SJCRH30 (cell line): ENCODE measurements at regions not wholly inside any gene's neighbourhood (a gene's known extent, or its start where the extent isn't known, plus 50 kb on each side); places are given as distances from the start of the nearest gene placed in this dataset.

ENCODE experiments used
- DNase-seq, 2 experiments: peaks; one replicate each; pipeline ENCODE4 v3.0.0-alpha.2; 2015 to 2020
- H3K27ac ChIP-seq: fragments of 250-450 bp; sonication (Bioruptor Pico); 2 replicates; pipeline ENCODE4 v1.5.1; 2020; ENCODE audit warnings: mild to moderate bottlenecking, moderate library complexity
- H3K27me3 ChIP-seq: fragments of 250-450 bp; sonication (Bioruptor Pico); 2 replicates; pipeline ENCODE4 v1.5.1; 2020; ENCODE audit warnings: mild to moderate bottlenecking, moderate library complexity
- H3K36me3 ChIP-seq: fragments of 250-450 bp; sonication (Bioruptor Pico); 2 replicates; pipeline ENCODE4 v1.5.1; 2020; ENCODE audit warnings: mild to moderate bottlenecking, moderate library complexity
- H3K4me1 ChIP-seq: fragments of 250-450 bp; sonication (Bioruptor Pico); 2 replicates; pipeline ENCODE4 v1.5.1; 2020; ENCODE audit warnings: mild to moderate bottlenecking, moderate library complexity
- H3K4me3 ChIP-seq: fragments of 250-450 bp; sonication (Bioruptor Pico); 2 replicates; pipeline ENCODE4 v1.5.1; 2020; ENCODE audit warnings: mild to moderate bottlenecking, moderate library complexity
- H3K9me3 ChIP-seq: fragments of 250-450 bp; sonication (Bioruptor Pico); replicated peaks from 2 replicates; pipeline ENCODE4 v1.5.1; 2020; ENCODE audit warnings: mild to moderate bottlenecking, moderate library complexity

DNA sequence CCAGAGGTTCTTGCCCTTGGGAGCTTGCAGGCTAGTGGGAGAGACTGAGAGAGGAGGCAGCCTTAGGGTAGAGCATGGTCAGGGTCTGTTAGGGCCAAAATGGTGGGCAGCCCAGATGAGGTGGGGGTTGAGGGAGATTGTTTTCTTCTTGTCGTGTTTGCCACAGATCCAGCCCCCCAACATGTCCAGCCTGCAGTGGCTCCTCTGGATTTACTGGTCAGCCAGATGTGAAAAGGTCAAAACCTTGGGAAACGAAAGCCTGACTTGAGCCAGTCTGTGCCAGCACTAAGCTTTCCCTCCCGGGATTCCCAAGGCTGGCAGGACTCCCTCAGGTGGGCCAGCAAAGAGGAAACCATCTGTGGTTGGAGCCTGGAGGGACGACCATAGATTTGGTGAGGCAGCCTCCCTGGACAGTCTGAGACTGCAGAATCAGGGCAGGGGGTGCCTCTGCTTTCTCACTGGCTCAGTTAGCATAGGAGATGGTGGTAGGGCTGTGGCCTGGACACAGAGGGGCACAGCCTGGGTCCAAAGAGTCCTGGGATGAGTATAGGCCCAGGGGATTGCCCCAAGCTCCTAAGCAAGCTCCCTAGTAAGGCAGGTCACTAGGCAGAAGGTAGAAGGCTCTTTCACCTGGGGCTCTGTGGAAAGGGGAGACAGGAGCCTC lies 51.2 kb upstream of the PRR23C start:
- Histone ChIP-seq H3K9me3 (no peaks in the 10 kb centered on the region), H3K27ac (no peak overlapping the region), H3K36me3 (no peaks in the 10 kb centered on the region), H3K4me1 (no peaks in the 10 kb centered on the region), H3K27me3 (no peaks in the 10 kb centered on the region), H3K4me3 (no peak overlapping the region)
- DNase-seq = no peak

DNA sequence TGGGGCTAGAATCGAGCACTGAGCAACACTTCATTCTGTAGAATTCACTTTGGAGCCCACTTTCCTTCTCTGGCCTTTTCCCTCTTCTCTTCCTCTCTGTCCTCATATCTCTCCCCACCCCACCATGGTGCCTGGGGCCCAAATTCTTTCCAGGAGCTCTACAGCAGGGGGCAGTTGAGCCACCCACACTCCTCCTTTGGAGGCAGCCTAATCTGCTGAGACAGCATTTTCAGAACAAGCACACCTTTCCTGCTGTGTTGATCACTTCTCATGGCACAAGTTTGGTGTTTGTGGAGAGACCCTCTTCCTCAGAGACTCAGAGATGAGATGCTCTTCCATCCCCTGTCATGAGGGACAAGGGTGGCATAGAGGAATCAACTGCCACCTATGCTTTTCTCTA lies 52.0 kb upstream of the PRR23C start:
- Histone ChIP-seq H3K36me3 (no peaks in the 10 kb centered on the region), H3K27me3 (no peaks in the 10 kb centered on the region), H3K9me3 (no peaks in the 10 kb centered on the region), H3K27ac (no peak overlapping the region), H3K4me1 (no peaks in the 10 kb centered on the region), H3K4me3 (no peak overlapping the region)
- DNase-seq = no peak

DNA sequence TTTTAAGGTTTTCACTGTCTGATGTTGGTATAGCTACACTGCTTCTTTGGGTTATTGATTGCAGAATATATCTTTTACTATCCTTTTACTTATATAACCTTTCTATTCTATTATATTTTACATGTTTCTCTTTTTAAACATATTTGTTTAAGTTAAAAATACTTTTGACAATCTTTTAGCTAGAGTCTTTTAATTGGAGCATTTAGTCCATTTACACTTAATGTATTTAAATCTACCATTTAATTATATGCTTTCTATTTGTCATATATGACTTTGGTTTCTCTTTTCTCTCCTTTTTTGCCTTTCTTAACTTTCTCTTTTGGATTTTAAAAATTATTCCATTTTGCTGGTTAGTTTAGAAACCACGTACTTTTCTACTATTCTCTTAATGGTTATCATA lies 53.7 kb upstream of the PRR23C start:
- H3K36me3 ChIP-seq = no peaks in the 10 kb centered on the region

DNA sequence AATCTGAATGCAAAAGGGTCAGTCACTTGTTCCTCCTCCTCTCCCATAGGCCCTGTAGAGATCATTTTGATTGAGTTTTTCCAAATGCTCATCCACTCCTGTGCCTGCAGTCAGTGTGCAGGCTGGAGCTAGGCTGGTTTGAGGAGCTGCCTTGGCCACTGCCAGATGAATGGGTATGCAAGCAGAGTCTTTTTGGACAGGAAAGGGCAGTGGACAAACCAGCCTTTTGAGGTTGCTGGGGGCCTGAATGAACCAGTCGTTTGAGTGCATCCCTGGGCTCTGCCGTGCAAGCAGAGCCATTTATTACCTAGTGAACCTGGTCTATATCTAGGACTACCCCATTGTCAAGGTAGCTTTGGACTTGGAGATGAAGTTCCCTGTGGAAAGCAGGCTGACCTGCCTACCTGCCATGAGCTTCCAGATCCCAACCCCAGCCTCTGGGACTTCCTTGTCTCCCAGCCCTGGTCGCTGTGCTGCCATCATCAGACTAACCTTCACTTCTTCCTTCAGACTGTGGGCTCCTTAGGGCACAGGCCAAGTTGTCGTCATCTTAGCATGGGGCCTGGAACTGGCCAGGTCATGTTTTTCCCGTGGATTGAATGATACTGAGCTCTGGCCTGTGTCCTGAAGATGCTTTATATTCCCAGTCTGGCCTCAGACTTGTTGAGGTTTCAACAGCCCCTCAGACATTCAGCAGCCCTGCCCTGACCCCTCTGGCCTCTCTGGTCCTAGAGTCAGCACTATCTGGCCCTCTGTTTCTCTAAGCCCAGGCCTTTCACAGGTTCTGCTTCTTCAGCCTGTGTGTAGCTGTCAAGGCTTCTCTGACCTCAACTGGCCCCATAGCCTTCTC lies 55.5 kb upstream of the PRR23C start:
- Histone ChIP-seq H3K4me3 (no peak overlapping the region), H3K4me1 (no peaks in the 10 kb centered on the region), H3K9me3 (no peaks in the 10 kb centered on the region), H3K36me3 (no peaks in the 10 kb centered on the region), H3K27me3 (no peaks in the 10 kb centered on the region), H3K27ac (no peak overlapping the region)
- no peak for DNase-seq

More for the DNA sequence above, 53.7 kb upstream of the PRR23C start:
- no peak overlapping the region for H3K27ac ChIP-seq
- H3K27me3 ChIP-seq = no peaks in the 10 kb centered on the region
- no peaks in the 10 kb centered on the region for H3K9me3 ChIP-seq
- no peak overlapping the region for H3K4me3 ChIP-seq
- no peaks in the 10 kb centered on the region for H3K4me1 ChIP-seq
- DNase-seq = no peak

DNA sequence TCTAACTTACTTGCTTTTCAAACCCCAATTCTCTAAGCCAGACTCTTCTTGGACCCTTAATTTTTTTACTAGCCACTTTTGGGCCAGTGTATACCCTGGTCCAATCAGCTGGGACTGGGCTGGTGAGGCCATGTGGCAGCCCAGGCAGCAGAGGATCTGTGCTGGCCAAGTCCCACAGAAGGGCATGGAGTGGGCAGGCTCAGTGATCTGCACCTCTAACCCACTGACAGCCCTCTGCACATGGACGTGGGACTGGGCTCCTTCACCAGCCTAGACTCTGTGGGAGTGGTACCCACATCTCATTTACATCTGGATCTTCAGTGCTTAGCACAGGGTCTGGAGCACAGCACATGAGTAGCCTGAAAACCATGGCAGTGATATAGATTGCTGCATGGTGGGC lies 56.1 kb upstream of the PRR23C start:
- no peak for DNase-seq
- H3K4me3 ChIP-seq = no peak overlapping the region
- H3K27me3 ChIP-seq = no peaks in the 10 kb centered on the region
- H3K4me1 ChIP-seq = no peaks in the 10 kb centered on the region
- H3K36me3 ChIP-seq = no peaks in the 10 kb centered on the region
- H3K9me3 ChIP-seq = no peaks in the 10 kb centered on the region
- H3K27ac ChIP-seq = no peak overlapping the region

DNA sequence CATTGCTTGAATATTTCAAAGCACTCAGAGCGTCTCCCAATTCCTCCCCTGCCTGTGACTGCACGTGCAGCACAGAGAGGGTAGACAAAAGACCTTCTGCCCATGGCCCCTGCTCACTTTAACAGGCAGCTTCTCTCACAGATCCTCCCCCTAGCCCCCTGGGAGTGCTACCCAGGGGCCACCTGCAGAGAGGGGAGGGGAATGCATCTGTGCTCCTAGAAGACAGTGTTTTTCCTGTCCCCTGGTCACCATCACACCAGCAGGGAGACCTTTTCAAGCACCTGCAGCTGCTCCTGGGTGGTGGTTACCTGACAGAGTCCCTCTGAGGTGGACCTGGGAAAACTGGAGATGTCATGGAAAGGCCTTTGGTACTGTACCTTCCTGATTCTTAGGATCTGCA lies 56.7 kb upstream of the PRR23C start:
- H3K36me3 ChIP-seq = no peaks in the 10 kb centered on the region
- H3K4me1 ChIP-seq = no peaks in the 10 kb centered on the region
- no peak overlapping the region for H3K27ac ChIP-seq
- no peak for DNase-seq
- H3K27me3 ChIP-seq = no peaks in the 10 kb centered on the region
- no peaks in the 10 kb centered on the region for H3K9me3 ChIP-seq
- no peak overlapping the region for H3K4me3 ChIP-seq

DNA sequence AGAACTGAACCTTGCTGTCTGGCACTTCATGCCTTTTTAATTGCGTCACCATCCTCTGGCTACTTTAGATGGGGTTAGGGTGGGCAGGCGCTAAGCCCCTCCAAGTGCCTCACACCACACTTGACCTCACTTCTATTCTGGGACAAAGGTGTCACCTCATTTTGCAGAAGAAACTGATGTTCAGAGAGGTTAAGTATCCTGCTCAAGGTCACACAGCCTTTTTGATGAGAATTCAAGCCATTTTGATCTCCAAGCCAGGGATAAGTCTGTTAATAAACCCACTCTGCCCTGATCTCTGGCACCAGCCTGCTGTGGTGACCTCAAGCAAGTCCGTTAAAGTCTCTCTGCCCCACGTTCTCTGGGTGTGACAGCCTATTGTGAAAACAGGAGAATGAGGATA lies 58.8 kb upstream of the PRR23C start:
- Histone ChIP-seq H3K9me3 (no peaks in the 10 kb centered on the region), H3K4me1 (no peaks in the 10 kb centered on the region), H3K4me3 (no peak overlapping the region), H3K27me3 (peaks cover 7% of the 10 kb centered on the region; the same call in 1 of the 2 replicates), H3K36me3 (no peaks in the 10 kb centered on the region), H3K27ac (no peak overlapping the region)
- DNase-seq = no peak

DNA sequence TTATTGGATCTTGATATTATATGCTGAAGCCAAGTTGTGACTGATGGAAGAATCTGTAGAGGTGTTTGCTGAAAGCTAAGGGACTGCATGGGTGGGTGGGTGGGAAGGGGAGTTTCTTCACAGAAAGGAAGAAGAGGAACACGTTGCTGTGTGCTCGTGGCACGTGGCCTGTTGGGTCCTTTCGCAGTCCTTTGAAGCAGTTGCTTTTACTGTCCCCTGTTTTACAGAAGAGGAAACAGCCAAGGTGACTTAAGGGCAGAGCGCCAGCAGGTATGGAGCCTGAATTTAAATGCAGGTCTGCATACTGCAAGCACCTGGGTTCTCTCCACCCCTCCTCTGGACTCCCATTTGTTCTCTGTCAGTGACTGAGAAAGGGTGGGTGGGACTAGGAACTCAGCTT lies 59.4 kb upstream of the PRR23C start:
- Histone ChIP-seq H3K27ac (no peak overlapping the region), H3K9me3 (no peaks in the 10 kb centered on the region), H3K4me1 (no peaks in the 10 kb centered on the region), H3K4me3 (no peak overlapping the region), H3K27me3 (peaks cover 7% of the 10 kb centered on the region; the same call in 1 of the 2 replicates), H3K36me3 (no peaks in the 10 kb centered on the region)
- DNase-seq = no peak

DNA sequence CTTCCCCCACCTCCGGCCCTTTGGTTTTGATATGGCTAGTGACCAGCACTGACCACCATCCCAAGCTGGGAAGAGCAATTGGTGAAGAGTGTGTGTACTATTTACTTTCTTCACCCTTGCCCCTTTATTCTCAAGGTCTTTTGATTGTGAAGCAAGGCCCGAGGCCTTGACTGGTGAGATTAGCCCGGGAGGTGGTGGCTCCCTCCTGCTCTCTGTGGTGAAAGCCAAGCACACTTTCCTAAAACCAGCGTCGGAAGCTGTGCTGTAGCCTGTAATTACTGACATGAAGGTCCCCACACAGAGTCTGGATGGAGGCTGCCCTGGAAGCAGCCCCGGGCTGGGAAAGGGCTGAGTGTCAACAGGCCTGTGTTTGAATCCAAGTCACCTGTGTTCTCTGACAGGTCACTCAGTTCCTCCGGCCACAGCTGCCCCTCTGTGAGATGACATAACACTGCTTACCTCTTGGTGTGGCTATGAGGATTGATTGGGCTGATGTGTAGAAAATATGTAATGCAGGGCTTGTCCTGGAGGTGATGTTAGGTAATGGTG lies 60.5 kb upstream of the PRR23C start:
- Histone ChIP-seq H3K9me3 (no peaks in the 10 kb centered on the region), H3K4me1 (no peaks in the 10 kb centered on the region), H3K27ac (no peak overlapping the region), H3K4me3 (no peak overlapping the region), H3K36me3 (no peaks in the 10 kb centered on the region), H3K27me3 (peaks cover 7% of the 10 kb centered on the region; the same call in 1 of the 2 replicates)
- DNase-seq = no peak

DNA sequence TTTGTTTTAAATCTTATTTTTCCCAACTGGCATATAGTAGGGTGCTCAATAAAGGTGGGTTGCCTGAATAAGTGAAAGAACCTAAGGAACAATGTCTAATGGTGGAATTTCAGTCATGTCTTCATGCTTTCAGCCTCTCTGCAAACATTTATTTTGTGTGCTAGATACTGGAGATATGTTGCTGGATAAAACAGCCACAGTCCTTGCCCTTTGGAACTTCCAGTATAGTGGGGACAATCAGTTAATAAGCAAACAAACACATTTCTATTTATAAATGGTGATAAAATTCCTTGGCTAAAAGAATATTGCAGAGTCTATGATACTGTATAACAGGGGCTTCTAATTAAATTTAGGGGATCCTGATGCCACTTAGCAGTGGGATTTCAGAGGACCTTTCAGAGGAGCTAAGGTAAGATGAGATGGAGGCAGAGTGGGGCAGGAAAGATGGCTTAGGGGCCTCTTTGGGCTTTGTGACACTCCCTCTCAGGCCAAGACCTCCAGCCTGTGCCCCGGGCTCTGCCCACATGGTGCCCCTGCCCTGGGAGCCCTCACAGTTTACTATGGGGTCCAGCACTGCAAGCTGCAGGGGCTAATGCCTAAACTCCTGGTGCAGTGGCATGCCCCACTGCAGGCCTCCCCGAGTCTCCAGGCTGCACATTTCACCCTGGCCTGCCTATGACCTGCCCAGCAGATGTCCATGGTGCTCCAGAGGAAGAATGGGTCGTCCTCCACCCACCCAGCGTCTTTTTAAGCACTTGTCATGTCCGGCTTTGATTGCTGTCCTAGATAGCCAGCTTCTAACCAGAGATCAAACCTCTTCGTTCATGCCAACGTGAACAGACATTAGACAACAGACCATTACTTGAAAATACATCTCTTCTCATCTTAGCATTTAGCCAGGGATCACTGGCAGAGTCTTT lies 61.6 kb upstream of the PRR23C start:
- Histone ChIP-seq H3K4me1 (no peaks in the 10 kb centered on the region), H3K9me3 (no peaks in the 10 kb centered on the region), H3K27me3 (peaks cover 7% of the 10 kb centered on the region; the same call in 1 of the 2 replicates), H3K27ac (no peak overlapping the region), H3K36me3 (no peaks in the 10 kb centered on the region), H3K4me3 (no peak overlapping the region)
- no peak for DNase-seq

DNA sequence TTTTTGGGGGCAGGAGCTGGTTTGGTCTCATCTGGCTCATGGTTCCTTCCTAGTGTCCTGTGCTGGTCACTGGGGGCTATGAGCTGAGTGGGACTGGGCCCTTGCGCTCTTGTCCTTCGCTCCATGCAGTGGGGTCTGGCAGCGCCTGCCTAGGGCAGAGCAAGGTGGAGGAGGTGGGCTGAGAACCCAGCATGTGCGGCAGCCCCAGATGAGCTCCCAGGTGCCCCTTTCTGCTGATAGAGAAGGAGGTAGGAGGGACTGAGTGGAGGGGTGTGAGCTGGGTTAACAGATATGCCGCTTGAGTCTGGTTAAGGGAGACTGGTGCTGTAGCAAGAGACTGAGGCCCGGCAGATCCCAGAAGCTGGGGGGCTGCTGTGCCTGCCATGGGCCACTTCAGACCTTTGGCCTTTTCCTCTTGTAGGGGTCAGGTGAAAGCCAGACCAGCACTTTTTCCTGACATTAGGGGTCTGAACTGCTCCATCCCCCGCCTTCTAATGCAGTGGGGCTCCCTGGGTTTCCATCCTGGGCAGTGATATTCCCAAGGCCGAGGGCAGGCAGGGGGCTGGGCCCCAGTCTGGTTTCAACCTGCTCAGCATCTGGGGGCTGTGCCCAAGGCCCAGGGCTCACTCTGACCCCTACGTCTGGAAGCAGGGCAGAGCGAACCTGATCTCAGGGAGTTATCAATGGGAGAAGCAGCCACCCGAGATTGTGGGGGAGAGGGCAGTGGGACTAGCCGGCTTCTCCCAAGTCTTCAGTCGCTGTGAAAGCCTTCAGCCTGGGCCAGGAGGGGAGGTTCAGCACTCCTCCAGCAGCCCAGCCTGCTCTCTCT lies 62.9 kb upstream of the PRR23C start:
- Histone ChIP-seq H3K27ac (no peak overlapping the region), H3K36me3 (no peaks in the 10 kb centered on the region), H3K4me3 (no peak overlapping the region), H3K27me3 (peaks cover 7% of the 10 kb centered on the region; the same call in 1 of the 2 replicates), H3K9me3 (no peaks in the 10 kb centered on the region), H3K4me1 (no peaks in the 10 kb centered on the region)
- DNase-seq = no peak

DNA sequence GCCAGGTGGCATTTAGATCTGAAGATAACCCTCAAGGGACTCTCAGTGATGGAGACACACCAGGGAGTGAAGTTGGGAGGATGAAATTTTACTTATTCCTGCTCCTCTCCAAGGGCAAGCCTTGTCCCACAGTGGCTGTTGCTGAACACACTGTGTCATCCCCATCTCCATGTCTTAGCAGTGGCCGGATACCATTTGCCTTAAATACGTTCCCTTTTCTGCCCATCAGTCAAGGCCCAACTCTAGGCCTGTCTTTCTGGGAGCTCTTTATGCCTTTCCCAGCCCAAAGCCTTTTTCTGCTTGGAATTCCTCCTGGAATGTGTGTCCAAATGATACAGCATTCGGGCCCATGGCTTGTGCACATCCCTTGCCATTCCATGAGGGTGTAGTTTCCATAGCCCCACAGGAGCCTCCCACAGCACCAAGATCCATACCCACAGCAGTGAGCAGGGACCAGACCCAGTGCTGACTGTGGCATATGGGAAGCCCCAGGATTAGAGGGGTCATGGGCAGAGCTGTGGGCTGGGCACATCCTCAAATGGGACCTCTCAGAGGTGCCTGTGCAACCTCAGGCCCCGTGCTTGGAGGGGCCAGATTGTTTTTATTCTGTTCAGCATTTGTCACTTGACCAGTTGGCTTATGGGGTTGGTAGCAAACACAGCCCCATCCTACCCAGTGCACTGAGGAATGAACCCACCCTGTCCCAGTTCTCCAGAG lies 63.7 kb upstream of the PRR23C start:
- no peak for DNase-seq
- no peaks in the 10 kb centered on the region for H3K36me3 ChIP-seq
- H3K4me3 ChIP-seq = no peak overlapping the region
- no peaks in the 10 kb centered on the region for H3K9me3 ChIP-seq
- no peaks in the 10 kb centered on the region for H3K4me1 ChIP-seq
- H3K27ac ChIP-seq = no peak overlapping the region
- H3K27me3 ChIP-seq = peaks cover 7% of the 10 kb centered on the region; the same call in 1 of the 2 replicates

DNA sequence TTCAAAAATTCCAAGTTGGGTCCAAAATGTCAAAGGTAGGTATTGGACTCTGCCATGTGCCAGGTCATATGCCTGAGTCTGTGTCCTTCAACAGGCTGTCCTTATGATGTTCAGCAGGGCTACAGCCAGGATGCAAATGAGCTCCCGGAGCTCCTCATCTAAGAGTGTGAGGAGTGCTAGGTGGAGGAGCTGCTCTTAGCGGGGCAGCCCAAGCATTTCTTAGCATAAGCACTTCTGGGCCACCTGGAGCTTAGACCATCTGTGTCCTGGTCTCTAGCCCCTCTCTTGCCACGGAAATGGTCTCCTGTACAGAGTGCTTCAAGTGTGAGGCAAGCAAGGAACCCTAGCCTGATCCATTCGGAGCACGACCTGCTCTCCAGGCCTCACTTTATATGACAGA lies 64.6 kb upstream of the PRR23C start:
- no peak overlapping the region for H3K4me3 ChIP-seq
- H3K36me3 ChIP-seq = no peaks in the 10 kb centered on the region
- peaks cover 7% of the 10 kb centered on the region; the same call in 1 of the 2 replicates for H3K27me3 ChIP-seq
- DNase-seq = no peak
- H3K4me1 ChIP-seq = no peaks in the 10 kb centered on the region
- no peak overlapping the region for H3K27ac ChIP-seq
- no peaks in the 10 kb centered on the region for H3K9me3 ChIP-seq
